ENCODE measurements at regions not wholly inside any gene's neighbourhood (a gene's known extent, or its start where the extent isn't known, plus 50 kb on each side); places are given as distances from the start of the nearest gene placed in this dataset.

DNA sequence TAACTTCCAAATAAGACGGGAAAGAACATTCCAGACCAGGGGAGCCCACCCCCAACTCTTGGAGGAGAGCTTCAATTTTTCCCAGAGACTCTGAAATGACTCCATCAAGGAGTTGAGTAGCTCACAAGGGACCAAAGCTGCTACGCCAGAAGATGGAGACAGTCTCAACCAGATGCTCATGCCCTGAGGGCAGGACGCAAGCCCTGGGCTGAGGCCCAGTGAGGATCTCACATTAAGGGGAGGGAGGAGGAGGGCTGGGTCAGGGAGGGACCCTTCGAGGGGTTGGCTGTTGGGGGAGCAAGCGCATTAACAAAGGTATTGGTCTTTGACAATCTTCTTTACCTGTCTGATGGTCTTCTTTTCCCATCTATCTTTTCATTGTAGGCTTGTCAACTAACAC is 141.3 kb upstream of the SLC1A4 start:
- Mint-ChIP-seq H3K9me3 (no peaks in the 10 kb centered on the region), H3K27me3 (no peaks in the 10 kb centered on the region), H3K36me3 (ENCODE audit: low read depth) (no peaks in the 10 kb centered on the region)

DNA sequence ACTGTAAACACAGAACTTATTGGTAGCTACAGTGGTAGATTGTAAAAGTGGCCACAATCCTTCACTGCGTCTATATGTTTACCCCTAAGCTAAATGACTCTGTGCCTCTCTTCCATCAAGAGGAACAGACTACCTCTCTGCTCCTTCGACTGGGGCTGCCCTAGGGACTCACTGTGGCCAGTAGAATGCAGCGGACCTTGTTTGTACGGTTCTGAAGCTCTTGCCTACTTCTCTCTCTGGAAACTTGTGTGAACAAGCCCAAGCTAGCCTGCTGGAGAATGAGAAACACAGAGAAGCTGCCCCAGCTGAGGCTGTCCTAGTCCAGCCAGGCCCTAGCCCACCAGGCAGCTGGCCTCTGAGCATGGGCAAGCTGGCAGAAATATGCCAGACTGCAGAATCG is 140.8 kb upstream of the SLC1A4 start:
- peaks cover 2% of the 10 kb centered on the region for H3K4me1 Mint-ChIP-seq
- no peaks in the 10 kb centered on the region for H3K36me3 Mint-ChIP-seq (ENCODE audit: low read depth)
- no peak for DNase-seq
- H3K27ac Mint-ChIP-seq = no peak overlapping the region
- no peaks in the 10 kb centered on the region for H3K27me3 Mint-ChIP-seq
- H3K4me3 Mint-ChIP-seq = no peak overlapping the region
- ATAC-seq = no peak
- H3K9me3 Mint-ChIP-seq = no peaks in the 10 kb centered on the region

More for the DNA sequence above, 141.3 kb upstream of the SLC1A4 start:
- H3K27ac Mint-ChIP-seq = no peak overlapping the region
- DNase-seq (no peak), ATAC-seq (no peak)
- peaks cover 2% of the 10 kb centered on the region for H3K4me1 Mint-ChIP-seq
- H3K4me3 Mint-ChIP-seq = no peak overlapping the region

DNA sequence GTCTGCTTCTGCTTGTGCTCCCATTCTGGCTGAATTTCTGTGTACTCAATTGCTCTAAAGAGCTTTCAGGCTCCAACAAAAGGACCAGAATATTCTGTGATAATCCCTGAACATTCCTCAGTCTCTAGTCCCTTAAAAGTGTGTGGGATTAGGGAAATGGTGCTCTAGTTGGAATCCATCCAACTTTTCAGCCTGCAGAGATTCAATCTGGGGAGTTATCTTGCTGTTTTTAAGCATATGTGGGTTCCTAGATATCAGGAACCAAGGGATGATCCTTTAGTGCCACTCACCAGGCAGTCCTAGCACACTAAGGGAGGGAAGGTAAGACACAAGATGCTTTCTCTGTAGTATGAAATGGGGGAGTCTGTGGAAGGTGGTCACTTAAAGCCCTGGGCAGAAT is 140.3 kb upstream of the SLC1A4 start:
- Mint-ChIP-seq H3K4me1 (peaks cover 5% of the 10 kb centered on the region), H3K36me3 (ENCODE audit: low read depth) (no peaks in the 10 kb centered on the region), H3K9me3 (no peaks in the 10 kb centered on the region), H3K4me3 (no peak overlapping the region), H3K27me3 (peaks cover 2% of the 10 kb centered on the region), H3K27ac (no peak overlapping the region)
- DNase-seq (no peak), ATAC-seq (no peak)

- Mint-ChIP-seq H3K27ac (no peak overlapping the region), H3K36me3 (ENCODE audit: low read depth) (no peaks in the 10 kb centered on the region), H3K27me3 (peaks cover 2% of the 10 kb centered on the region), H3K4me3 (no peak overlapping the region), H3K4me1 (peaks cover 8% of the 10 kb centered on the region), H3K9me3 (no peaks in the 10 kb centered on the region)
- no peak for DNase-seq
- ATAC-seq = no peak
Measured at GRCh38 chr2:64850642-64851041, 138.6 kb upstream of the SLC1A4 start.

GRCh38 chr2:64852771-64853241 is 136.4 kb upstream of the SLC1A4 start:
- Mint-ChIP-seq H3K27ac (no peak overlapping the region), H3K27me3 (peaks cover 2% of the 10 kb centered on the region), H3K4me1 (peaks cover 8% of the 10 kb centered on the region), H3K9me3 (no peaks in the 10 kb centered on the region), H3K36me3 (ENCODE audit: low read depth) (no peaks in the 10 kb centered on the region), H3K4me3 (no peak overlapping the region)
- ATAC-seq (no peak), DNase-seq (no peak)

GRCh38 chr2:64853306-64853705 is 135.9 kb upstream of the SLC1A4 start:
- no peaks in the 10 kb centered on the region for H3K36me3 Mint-ChIP-seq (ENCODE audit: low read depth)
- no peak for DNase-seq
- H3K4me3 Mint-ChIP-seq = no peak overlapping the region
- ATAC-seq = no peak
- H3K27ac Mint-ChIP-seq = no peak overlapping the region
- H3K9me3 Mint-ChIP-seq = no peaks in the 10 kb centered on the region
- H3K27me3 Mint-ChIP-seq = peaks cover 2% of the 10 kb centered on the region
- peaks cover 8% of the 10 kb centered on the region for H3K4me1 Mint-ChIP-seq

DNA sequence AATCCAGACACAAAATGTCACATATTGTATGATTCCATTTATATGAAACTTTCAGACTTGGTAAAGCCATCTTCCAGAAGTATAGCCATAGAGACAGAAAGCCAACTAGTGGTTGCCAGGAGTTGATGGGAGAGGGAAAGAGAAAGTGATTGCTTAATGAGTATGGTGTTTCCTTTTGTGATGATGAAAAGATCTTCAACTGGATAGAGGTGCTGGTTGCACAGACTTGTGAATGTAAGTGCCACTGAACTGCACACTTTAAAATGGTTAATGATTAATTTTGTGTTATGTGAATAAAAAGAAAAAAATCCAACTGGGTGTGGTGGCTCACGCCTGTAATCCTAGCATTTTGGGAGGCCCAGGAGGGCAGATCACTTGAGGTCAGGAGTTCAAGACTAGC is 135.3 kb upstream of the SLC1A4 start:
- Mint-ChIP-seq H3K4me3 (no peak overlapping the region), H3K27me3 (peaks cover 3% of the 10 kb centered on the region), H3K27ac (no peak overlapping the region), H3K36me3 (ENCODE audit: low read depth) (no peaks in the 10 kb centered on the region), H3K4me1 (peaks cover 9% of the 10 kb centered on the region), H3K9me3 (no peaks in the 10 kb centered on the region)
- DNase-seq = no peak
- ATAC-seq = no peak

- peaks cover 13% of the 10 kb centered on the region for H3K4me1 Mint-ChIP-seq
- H3K27ac Mint-ChIP-seq = no peak overlapping the region
- H3K4me3 Mint-ChIP-seq = no peak overlapping the region
- no peak for DNase-seq
- peaks cover 5% of the 10 kb centered on the region for H3K27me3 Mint-ChIP-seq
- H3K9me3 Mint-ChIP-seq = no peaks in the 10 kb centered on the region
- no peaks in the 10 kb centered on the region for H3K36me3 Mint-ChIP-seq (ENCODE audit: low read depth)
- peak; percentile 34 for ATAC-seq
Measured at GRCh38 chr2:64854773-64855237, 134.4 kb upstream of the SLC1A4 start.

GRCh38 chr2:64857581-64858471 is 131.4 kb upstream of the SLC1A4 start:
- Mint-ChIP-seq H3K9me3 (no peaks in the 10 kb centered on the region), H3K27ac (peak overlapping the region; percentile 20), H3K4me1 (peaks cover 11% of the 10 kb centered on the region), H3K4me3 (no peak overlapping the region), H3K27me3 (peaks cover 5% of the 10 kb centered on the region), H3K36me3 (ENCODE audit: low read depth) (no peaks in the 10 kb centered on the region)
- DNase-seq (no peak), ATAC-seq (no peak)

GRCh38 chr2:64858541-64859311 is 130.5 kb upstream of the SLC1A4 start:
- H3K27me3 Mint-ChIP-seq = peaks cover 5% of the 10 kb centered on the region
- no peaks in the 10 kb centered on the region for H3K9me3 Mint-ChIP-seq
- no peak overlapping the region for H3K4me3 Mint-ChIP-seq
- H3K4me1 Mint-ChIP-seq = peaks cover 10% of the 10 kb centered on the region
- H3K36me3 Mint-ChIP-seq (ENCODE audit: low read depth) = no peaks in the 10 kb centered on the region
- no peak for ATAC-seq
- DNase-seq = no peak
- no peak overlapping the region for H3K27ac Mint-ChIP-seq

- H3K27ac Mint-ChIP-seq = no peak overlapping the region
- no peaks in the 10 kb centered on the region for H3K9me3 Mint-ChIP-seq
- DNase-seq = no peak
Measured at GRCh38 chr2:64859312-64860212, 129.6 kb upstream of the SLC1A4 start.

GRCh38 chr2:64860276-64860885 is 128.8 kb upstream of the SLC1A4 start:
- ATAC-seq (no peak), DNase-seq (no peak)
- Mint-ChIP-seq H3K4me1 (peaks cover 5% of the 10 kb centered on the region), H3K4me3 (no peak overlapping the region), H3K9me3 (no peaks in the 10 kb centered on the region), H3K36me3 (ENCODE audit: low read depth) (no peaks in the 10 kb centered on the region), H3K27ac (no peak overlapping the region), H3K27me3 (peaks cover 3% of the 10 kb centered on the region)

More at GRCh38 chr2:64859312-64860212, 129.6 kb upstream of the SLC1A4 start:
- peak overlapping the region; percentile 38 for H3K4me3 Mint-ChIP-seq
- H3K4me1 Mint-ChIP-seq = peaks cover 7% of the 10 kb centered on the region
- peaks cover 3% of the 10 kb centered on the region for H3K27me3 Mint-ChIP-seq
- ATAC-seq = no peak
- no peaks in the 10 kb centered on the region for H3K36me3 Mint-ChIP-seq (ENCODE audit: low read depth)

DNA sequence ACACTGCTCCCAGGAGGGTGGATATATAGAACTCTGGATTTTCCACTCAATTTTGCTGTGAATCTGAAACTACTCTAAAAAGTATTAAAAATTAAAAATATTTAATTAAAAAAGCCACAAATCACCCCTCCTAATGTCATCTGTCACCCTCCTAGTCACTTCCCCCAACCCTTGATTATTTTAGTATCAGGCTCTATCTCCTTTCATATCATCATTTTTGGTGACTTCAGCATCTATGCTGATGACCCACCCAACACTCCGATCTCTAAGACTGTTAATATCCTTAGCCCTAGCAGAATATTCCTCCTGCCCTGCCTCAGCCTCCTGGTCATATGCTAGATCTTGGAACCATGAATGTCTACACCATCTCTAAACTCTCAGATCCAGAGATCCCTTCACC is 128.3 kb upstream of the SLC1A4 start:
- no peak overlapping the region for H3K4me3 Mint-ChIP-seq
- ATAC-seq (no peak), DNase-seq (no peak)
- H3K27ac Mint-ChIP-seq = no peak overlapping the region
- H3K9me3 Mint-ChIP-seq = no peaks in the 10 kb centered on the region
- H3K36me3 Mint-ChIP-seq (ENCODE audit: low read depth) = no peaks in the 10 kb centered on the region
- H3K27me3 Mint-ChIP-seq = peaks cover 3% of the 10 kb centered on the region
- peaks cover 5% of the 10 kb centered on the region for H3K4me1 Mint-ChIP-seq

Data from activated naive CD8-positive, alpha-beta T cell treated with anti-CD3 and anti-CD28 coated beads, Interleukin-2, amount 50 U/mL, for 24 hours (primary cell).